Astrocyte (in vitro differentiated cells and primary cell): ENCODE measurements at regions not wholly inside any gene's neighbourhood (a gene's known extent, or its start where the extent isn't known, plus 50 kb on each side); places are given as distances from the start of the nearest gene placed in this dataset.

Experiments
- DNase-seq: peaks from one replicate; pipeline ENCODE4 v3.0.0-alpha.2; 2010; ENCODE audit warnings: low read depth
- FAIRE-seq: peaks from 2 replicates; lab custom pipeline; 2011; peaks lifted over from hg19 to GRCh38; lab: Jason Lieb, UNC
- H2AFZ ChIP-seq: 2 replicates; pipeline ENCODE4 v1.6.0; 2012; ENCODE audit warnings: low read depth, low read length, inconsistent platforms
- H3K27ac ChIP-seq: 2 replicates; pipeline ENCODE4 v1.5.1; 2011; ENCODE audit warnings: low read depth, low read length, inconsistent platforms
- H3K27me3 ChIP-seq: 2 replicates; pipeline ENCODE4 v1.6.0; 2011; ENCODE audit warnings: low read length, inconsistent platforms; ENCODE audit not compliant: insufficient read depth
- H3K36me3 ChIP-seq: 2 replicates; pipeline ENCODE4 v1.5.1; 2011; ENCODE audit warnings: low read length, inconsistent platforms; ENCODE audit not compliant: insufficient read depth
- H3K4me1 ChIP-seq: 2 replicates; pipeline ENCODE4 v1.5.1; 2011; ENCODE audit warnings: low read length, inconsistent platforms; ENCODE audit not compliant: insufficient read depth
- H3K4me2 ChIP-seq: 2 replicates; pipeline ENCODE4 v1.6.0; 2012; ENCODE audit warnings: low read length, inconsistent platforms
- H3K4me3 ChIP-seq: 2 replicates; pipeline ENCODE4 v1.5.1; 2011; ENCODE audit warnings: low read depth, mild to moderate bottlenecking, low read length, inconsistent platforms; ENCODE audit not compliant: insufficient read depth
- H3K79me2 ChIP-seq: 2 replicates; pipeline ENCODE4 v1.6.0; 2012; ENCODE audit warnings: mild to moderate bottlenecking, low read length, inconsistent platforms; ENCODE audit not compliant: insufficient read depth
- H3K9ac ChIP-seq: 2 replicates; pipeline ENCODE4 v1.6.0; 2012; ENCODE audit warnings: mild to moderate bottlenecking, low read length, inconsistent platforms
- H3K9me3 ChIP-seq: 2 replicates; pipeline ENCODE4 v1.5.1; 2012; ENCODE audit warnings: low read depth, mild to moderate bottlenecking, low read length, inconsistent platforms; ENCODE audit not compliant: insufficient read depth
- H4K20me1 ChIP-seq: 2 replicates; pipeline ENCODE4 v1.6.0; 2012; ENCODE audit warnings: low read length, inconsistent platforms; ENCODE audit not compliant: insufficient read depth
- H3K27ac Mint-ChIP-seq: one replicate; pipeline ENCODE4 v1.8.0; 2021; ENCODE audit warnings: mild to moderate bottlenecking, mixed read lengths; ENCODE audit not compliant: unreplicated experiment
- H3K27me3 Mint-ChIP-seq: one replicate; pipeline ENCODE4 v1.8.0; 2021; ENCODE audit warnings: low read depth, mixed read lengths; ENCODE audit not compliant: unreplicated experiment
- H3K36me3 Mint-ChIP-seq: one replicate; pipeline ENCODE4 v1.8.0; 2021; ENCODE audit warnings: low read depth, mixed read lengths; ENCODE audit not compliant: unreplicated experiment
- H3K4me1 Mint-ChIP-seq: one replicate; pipeline ENCODE4 v1.8.0; 2021; ENCODE audit warnings: low read depth, mixed read lengths; ENCODE audit not compliant: unreplicated experiment
- H3K4me3 Mint-ChIP-seq: one replicate; pipeline ENCODE4 v1.8.0; 2021; ENCODE audit warnings: mild to moderate bottlenecking, moderate library complexity, mixed read lengths; ENCODE audit not compliant: unreplicated experiment
- H3K9me3 Mint-ChIP-seq: one replicate; pipeline ENCODE4 v1.8.0; 2021; ENCODE audit warnings: mild to moderate bottlenecking, mixed read lengths; ENCODE audit not compliant: unreplicated experiment
- CTCF ChIP-seq: IDR thresholded peaks from 2 replicates; pipeline ENCODE4 v1.5.1; 2011; ENCODE audit warnings: low read depth, mild to moderate bottlenecking, inconsistent platforms, low read length, moderate library complexity; ENCODE audit not compliant: insufficient read depth
- EZH2 ChIP-seq: IDR thresholded peaks from 2 replicates; pipeline ENCODE4 v1.6.1; 2012; ENCODE audit warnings: mild to moderate bottlenecking, low read length, inconsistent platforms; ENCODE audit not compliant: insufficient read depth
- microRNA-seq: library from miRNA; unstranded; fragments of <30 nt; microRNA quantifications from one replicate; pipeline ENCODE4 v1.2.0, GENCODE V29; 2020

GRCh38 chr9:94207781-94208180, 51.3 kb upstream of the ZNF169 start:
- Mint-ChIP-seq H3K4me1 (peaks cover 10% of the 10 kb centered on the region), H3K27me3 (no peaks in the 10 kb centered on the region), H3K36me3 (peaks cover 16% of the 10 kb centered on the region), H3K4me3 (no peak overlapping the region), H3K9me3 (peaks cover 20% of the 10 kb centered on the region), H3K27ac (no peak overlapping the region)
- Histone ChIP-seq H3K4me2 (no peak overlapping the region), H3K4me3 (no peak overlapping the region), H3K36me3 (no peaks in the 10 kb centered on the region), H3K4me1 (no peaks in the 10 kb centered on the region), H3K79me2 (no peaks in the 10 kb centered on the region), H3K9me3 (no peaks in the 10 kb centered on the region), H3K9ac (no peak overlapping the region), H3K27ac (no peak overlapping the region), H4K20me1 (no peaks in the 10 kb centered on the region), H2AFZ (no peak overlapping the region), H3K27me3 (no peaks in the 10 kb centered on the region)
- no peak for DNase-seq
- FAIRE-seq: no peak
- no peak for TF ChIP-seq EZH2
- no peak for TF ChIP-seq CTCF

Small RNA genes in the stretch of these regions (microRNA-seq; reads per million reads assigned to microRNA genes)
- 22.2 reads per million, percentile 48 among the genes with 10 or more reads in this experiment for gene MIRLET7A1
- gene MIRLET7D: 307 reads per million, percentile 74 among the genes with 10 or more reads in this experiment
- 9.3 reads per million, percentile 34 among the genes with 10 or more reads in this experiment for gene MIRLET7F1
